Kidney epithelial cell (primary cell): ENCODE measurements at regions not wholly inside any gene's neighbourhood (a gene's known extent, or its start where the extent isn't known, plus 50 kb on each side); places are given as distances from the start of the nearest gene placed in this dataset.

Experiments
- DNase-seq: peaks from one replicate; pipeline ENCODE4 v3.0.0-alpha.2; 2010; ENCODE audit warnings: low read depth
- H3K27me3 ChIP-seq: 2 replicates; pipeline ENCODE4 v1.6.0; 2011; ENCODE audit warnings: low read length; ENCODE audit not compliant: control insufficient read depth, insufficient read depth
- H3K36me3 ChIP-seq: 2 replicates; pipeline ENCODE4 v1.5.1; 2011; ENCODE audit warnings: low read length; ENCODE audit not compliant: control insufficient read depth, insufficient read depth
- H3K4me3 ChIP-seq: 2 replicates; pipeline ENCODE4 v1.5.1; 2011; ENCODE audit warnings: low read depth, mild to moderate bottlenecking, control low read depth, low read length
- CTCF ChIP-seq: IDR thresholded peaks from 2 replicates; pipeline ENCODE4 v1.5.1; 2011; ENCODE audit warnings: mild to moderate bottlenecking, moderate library complexity, low read length, control low read depth, inconsistent platforms; ENCODE audit not compliant: insufficient read depth, poor library complexity, severe bottlenecking

- H3K36me3 ChIP-seq = no peaks in the 10 kb centered on the region
- no peak for TF ChIP-seq CTCF
- H3K4me3 ChIP-seq = peak overlapping the region; percentile 11
- H3K27me3 ChIP-seq = no peaks in the 10 kb centered on the region
- DNase-seq = no peak
These were observed 165.3 kb downstream of the TOMM20 start for GRCh38 chr1:234963180-234963903.

GRCh38 chr1:234962340-234962989 lies 166.2 kb downstream of the TOMM20 start:
- H3K4me3 ChIP-seq = no peak overlapping the region
- peak; percentile 99 for DNase-seq
- no peak for TF ChIP-seq CTCF

GRCh38 chr1:234961456-234962339 lies 166.9 kb downstream of the TOMM20 start:
- no peak overlapping the region for H3K4me3 ChIP-seq
- H3K27me3 ChIP-seq = no peaks in the 10 kb centered on the region
- no peak for TF ChIP-seq CTCF
- no peaks in the 10 kb centered on the region for H3K36me3 ChIP-seq
- DNase-seq = no peak

More at GRCh38 chr1:234962340-234962989, 166.2 kb downstream of the TOMM20 start:
- Histone ChIP-seq H3K36me3 (no peaks in the 10 kb centered on the region), H3K27me3 (no peaks in the 10 kb centered on the region)

GRCh38 chr1:234960722-234961455 lies 167.7 kb downstream of the TOMM20 start:
- no peak for DNase-seq
- Histone ChIP-seq H3K36me3 (no peaks in the 10 kb centered on the region), H3K27me3 (no peaks in the 10 kb centered on the region), H3K4me3 (no peak overlapping the region)
- TF ChIP-seq CTCF = no peak

GRCh38 chr1:234958706-234959657 lies 169.7 kb downstream of the TOMM20 start:
- H3K4me3 ChIP-seq = no peak overlapping the region
- no peak for DNase-seq
- TF ChIP-seq CTCF = no peak
- H3K36me3 ChIP-seq = no peaks in the 10 kb centered on the region
- no peaks in the 10 kb centered on the region for H3K27me3 ChIP-seq
